BJ (cell line): ENCODE measurements at regions not wholly inside any gene's neighbourhood (a gene's known extent, or its start where the extent isn't known, plus 50 kb on each side); places are given as distances from the start of the nearest gene placed in this dataset. TPM values are rescaled to one million over a fixed set of nuclear protein-coding genes. Genes with fewer than 3 reads are reported as not detected.

Source experiments
- CTCF ChIA-PET: fragments of 350-600 bp; formaldehyde crosslinking; extraction: SDS; loops from one replicate; lab custom pipeline; 2021; ENCODE audit warnings: antibody characterized with exemption, inconsistent platforms; lab: Yijun Ruan, JAX
- POLR2A ChIA-PET: fragments of 300-600 bp; sonication (Branson Sonifier 250); formaldehyde crosslinking; extraction: SDS; loops from one replicate; lab custom pipeline; 2021; ENCODE audit warnings: antibody characterized with exemption; lab: Charles Lee
- DNase-seq: peaks from one replicate; pipeline ENCODE4 v3.0.0-alpha.2; 2011; ENCODE audit warnings: low read depth
- H3K27me3 ChIP-seq: 2 replicates; pipeline ENCODE4 v1.6.0; 2011; ENCODE audit warnings: low read length; ENCODE audit not compliant: control insufficient read depth, insufficient read depth
- H3K36me3 ChIP-seq: 2 replicates; pipeline ENCODE4 v1.5.1; 2011; ENCODE audit warnings: low read length; ENCODE audit not compliant: control insufficient read depth, insufficient read depth
- H3K4me3 ChIP-seq: 2 replicates; pipeline ENCODE4 v1.5.1; 2011; ENCODE audit warnings: low read depth, mild to moderate bottlenecking, control low read depth, low read length
- CTCF ChIP-seq: IDR thresholded peaks from 2 replicates; pipeline ENCODE4 v1.5.1; 2011; ENCODE audit warnings: low read depth, mild to moderate bottlenecking, control low read depth, inconsistent platforms, low read length, moderate library complexity; ENCODE audit not compliant: insufficient read depth
- small RNA-seq: library from RNA; depleted of rRNA; stranded (forward); fragments of <200 nt; gene quantifications from one replicate; pipeline ENCODE3, GENCODE V24; 2012; ENCODE audit warnings: low replicate concordance, low read depth; ENCODE audit not compliant: insufficient read length

DNA sequence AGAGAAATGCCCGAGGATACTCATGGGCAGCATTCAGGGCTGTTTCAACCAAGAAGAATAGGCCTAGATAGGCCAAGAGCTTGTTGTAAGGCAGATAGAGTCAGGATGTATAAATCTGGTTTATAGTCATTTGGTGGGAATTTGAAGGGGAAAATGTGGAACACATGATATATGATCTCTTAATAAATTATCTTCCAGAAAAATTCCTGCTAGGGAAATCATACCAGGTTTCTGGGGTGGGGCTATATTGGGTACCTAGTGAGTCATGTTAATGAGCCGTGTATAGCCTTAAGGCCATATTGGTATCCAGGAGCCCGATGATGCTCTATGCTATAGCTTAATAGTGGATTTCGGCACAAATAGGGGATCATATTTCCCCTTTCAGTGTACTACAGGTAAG lies 51.5 kb upstream of the HTR2A start:
- no peaks in the 10 kb centered on the region for H3K36me3 ChIP-seq
- TF ChIP-seq CTCF = no peak
- H3K4me3 ChIP-seq = no peak overlapping the region
- CTCF ChIA-PET = interaction anchor here (0.9 to 1.4 kb wide), 3 partner anchors 19 to 51 kb away, joined by 3 read pairs; no protein-coding TSS in a partner anchor
- DNase-seq = no peak
- no peaks in the 10 kb centered on the region for H3K27me3 ChIP-seq
- POLR2A ChIA-PET = interaction anchor here (0.6 kb wide), 1 partner anchor 49 kb away, joined by 3 read pairs; no protein-coding TSS in a partner anchor

DNA sequence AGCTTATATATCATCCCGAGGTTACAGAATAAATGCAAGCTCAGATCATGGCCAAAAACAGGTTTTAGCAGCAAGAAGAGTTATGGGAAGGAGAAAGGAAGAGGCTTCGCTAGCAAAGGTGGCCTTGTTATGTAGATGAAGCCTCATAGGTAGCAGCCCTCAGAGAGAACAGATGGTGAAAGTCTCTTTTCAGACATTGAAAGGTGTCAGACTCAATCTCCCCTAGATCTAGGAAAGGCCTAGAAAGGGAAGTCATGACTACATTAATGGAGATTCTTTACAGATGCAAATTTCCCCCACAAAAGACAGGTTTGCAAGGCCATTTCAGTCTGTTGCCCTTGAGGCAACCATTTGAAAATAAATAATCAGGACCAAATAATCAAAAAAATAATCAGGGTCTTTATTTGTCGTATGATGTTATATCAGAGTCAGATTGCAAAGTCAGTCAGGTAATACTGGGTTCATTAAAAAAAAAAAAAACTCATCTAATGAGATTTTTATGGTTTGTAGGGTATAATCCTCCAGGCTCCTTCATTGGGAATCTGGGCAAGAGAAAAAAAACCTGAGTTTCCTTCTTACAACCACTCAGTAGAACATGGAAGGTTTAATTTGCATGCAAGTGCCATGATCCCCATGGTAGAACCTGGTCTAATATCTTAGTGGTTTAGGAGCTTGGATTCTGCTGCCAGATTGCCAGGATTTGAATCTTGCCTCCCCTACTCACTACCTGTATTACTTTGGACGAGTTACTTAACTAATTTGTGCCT lies 50.8 kb upstream of the HTR2A start:
- no peaks in the 10 kb centered on the region for H3K27me3 ChIP-seq
- DNase-seq = no peak
- CTCF ChIA-PET = interaction anchor here (1.1 kb wide), 1 partner anchor 18 kb away, joined by 3 read pairs; no protein-coding TSS in a partner anchor
- POLR2A ChIA-PET = no interaction called here
- no peak for TF ChIP-seq CTCF
- no peaks in the 10 kb centered on the region for H3K36me3 ChIP-seq
- H3K4me3 ChIP-seq = no peak overlapping the region

Small RNAs in the stretch of these regions (small RNA-seq; reads per million reads assigned to genes)
- gene GNG5P5 = not detected
- not detected for gene RN7SL700P
